Left hindlimb (tissue), 1 donor: ENCODE measurements at regions not wholly inside any gene's neighbourhood (a gene's known extent, or its start where the extent isn't known, plus 50 kb on each side); places are given as distances from the start of the nearest gene placed in this dataset.
"Not testable (repeated sequence)": the region's sequence is repeated elsewhere in the genome, so short reads cannot be mapped to it uniquely, and the experiment has no call there.

ENCODE experiments used
- DNase-seq: peaks from one replicate; pipeline ENCODE4 v3.0.0-alpha.2; 2018

DNA sequence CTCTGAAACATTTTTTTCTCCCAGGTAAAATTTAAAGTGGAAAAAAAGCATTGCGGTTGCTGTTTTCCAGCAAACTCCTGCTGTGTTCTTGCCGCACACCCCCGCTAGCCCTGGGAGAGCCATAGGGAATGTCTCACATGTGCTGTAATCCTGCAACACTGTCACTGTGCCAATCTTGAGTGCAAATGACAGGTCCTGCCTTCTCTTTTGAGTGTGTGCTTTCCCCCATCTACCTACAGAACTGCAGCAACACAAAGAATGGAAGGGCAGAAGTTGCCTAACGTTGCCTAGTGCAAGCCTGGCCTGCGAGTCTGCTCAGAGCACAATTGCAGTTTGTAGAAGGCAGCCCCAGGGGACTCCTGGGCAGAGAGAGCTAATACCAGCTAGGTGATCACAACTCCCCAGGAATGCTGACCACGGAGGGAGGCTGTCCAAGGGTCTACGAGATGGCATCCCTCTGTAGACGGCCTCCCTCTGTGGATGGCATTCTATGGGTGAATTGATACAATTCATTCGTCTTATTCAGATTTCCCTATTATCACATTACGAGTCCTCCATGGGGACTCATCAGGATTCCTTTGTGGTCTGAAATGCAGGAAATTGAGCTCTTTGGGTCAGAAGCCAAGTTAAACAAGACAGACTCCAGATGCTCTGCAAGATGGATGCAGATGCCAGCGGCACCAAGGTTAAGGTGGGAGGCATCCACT is 172.6 kb upstream of the S1PR3 start:
- DNase-seq: no peak

DNA sequence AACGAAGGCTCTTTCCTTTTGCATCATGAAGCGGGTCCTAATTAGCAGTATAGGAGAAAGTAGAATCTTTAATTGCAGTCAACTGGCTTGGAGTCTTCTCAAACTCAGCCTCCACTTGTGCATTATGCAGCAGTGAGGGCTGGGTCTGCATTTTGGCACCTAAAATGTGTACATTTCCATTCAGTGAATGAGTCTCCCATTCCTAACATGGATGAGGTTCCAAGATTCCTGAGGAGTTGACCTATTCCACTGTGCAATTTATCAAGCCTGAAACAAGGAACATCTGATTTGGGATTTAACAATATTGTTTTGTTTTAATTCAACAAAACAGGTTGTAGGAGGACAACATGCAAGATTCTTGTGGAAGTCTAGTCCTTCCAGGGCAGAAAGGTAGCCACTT is 171.8 kb upstream of the S1PR3 start:
- no peak for DNase-seq

DNA sequence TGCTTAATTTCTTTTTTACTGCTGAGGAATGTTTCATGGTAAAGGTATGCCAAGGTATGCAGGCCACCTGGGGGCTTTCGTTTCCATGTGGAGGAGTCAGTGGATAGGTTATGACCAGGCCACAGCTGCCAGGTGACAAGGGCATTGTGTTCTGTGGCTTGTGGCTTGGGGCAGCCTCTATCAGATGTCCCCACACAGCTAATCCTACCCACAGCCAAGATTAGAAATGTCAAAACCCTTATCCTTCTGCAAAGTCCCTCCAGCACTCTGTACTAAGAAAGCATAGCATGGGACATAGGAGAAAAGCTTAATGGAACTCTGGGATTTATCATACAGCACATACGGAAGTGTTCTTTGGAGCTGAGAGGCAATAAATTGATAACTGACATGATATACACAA is 171.2 kb upstream of the S1PR3 start:
- DNase-seq: no peak

DNA sequence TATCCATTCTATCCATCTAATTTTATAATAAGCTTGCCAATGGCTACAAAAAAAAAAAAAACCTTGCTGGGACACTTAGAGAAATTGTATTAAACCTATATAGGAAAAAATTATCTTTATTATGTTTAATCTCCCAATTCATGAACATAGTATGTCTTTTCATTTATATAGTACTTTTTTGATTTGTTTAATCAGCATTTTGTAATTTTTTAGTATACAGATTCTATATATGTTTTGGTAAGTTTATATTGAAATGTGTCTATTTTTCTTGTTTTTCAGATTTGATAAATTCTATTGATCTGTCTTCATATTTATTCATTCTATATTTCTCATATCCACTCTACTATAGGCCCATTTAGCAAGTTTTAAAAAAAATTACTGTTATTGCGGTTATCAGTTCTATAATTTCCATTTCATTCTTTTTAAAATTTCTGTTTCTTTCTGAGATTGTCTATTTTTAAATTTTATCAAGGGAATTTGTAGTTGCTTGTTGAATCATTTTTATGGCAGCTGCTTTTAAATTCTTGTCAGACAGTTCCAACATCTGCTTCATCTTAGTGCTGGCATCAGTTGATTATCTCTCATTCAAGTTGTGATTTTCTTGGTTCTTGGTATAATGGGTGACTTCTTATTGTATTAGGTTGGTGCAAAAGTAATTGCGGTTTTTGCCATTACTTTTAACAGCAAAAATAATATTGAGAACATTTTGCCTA is 170.1 kb upstream of the S1PR3 start:
- no peak for DNase-seq

DNA sequence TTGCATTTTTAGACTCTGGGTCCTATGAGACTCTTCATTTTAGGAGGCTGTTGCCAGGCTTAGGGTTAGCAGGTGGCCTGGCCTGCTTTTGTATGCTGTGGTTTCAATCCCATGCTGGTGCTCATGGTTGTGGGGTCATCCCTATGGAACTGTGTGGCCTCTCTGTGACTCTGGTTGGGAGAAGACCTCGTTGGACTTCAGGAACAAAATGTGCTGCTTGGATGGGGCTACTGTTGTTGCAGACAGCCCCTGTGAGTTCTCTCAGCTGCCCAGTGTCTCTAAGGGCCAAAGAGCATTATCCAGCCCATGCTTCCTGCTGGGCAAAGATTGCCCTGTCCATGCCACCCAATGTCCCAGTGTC is 169.5 kb upstream of the S1PR3 start:
- DNase-seq: no peak

DNA sequence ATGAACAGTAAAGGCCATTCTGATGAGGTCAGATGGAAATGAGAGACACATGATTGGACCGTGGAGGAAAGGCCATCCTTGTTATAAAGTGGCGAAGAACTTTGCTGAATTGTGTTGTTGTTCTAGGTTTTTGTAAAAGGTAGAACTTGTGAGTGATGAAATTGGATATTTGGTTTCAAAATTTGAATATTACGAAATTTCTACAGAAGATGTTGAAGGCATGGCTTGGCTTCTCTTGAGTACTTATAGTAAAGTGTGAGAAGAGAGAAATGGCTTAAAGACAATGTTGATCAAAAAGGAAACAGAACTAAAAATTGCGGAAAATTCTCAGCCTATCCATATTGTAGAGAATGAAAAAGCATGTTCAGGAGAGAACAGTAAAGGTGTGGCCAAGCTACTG is 166.6 kb upstream of the S1PR3 start:
- no peak for DNase-seq

DNA sequence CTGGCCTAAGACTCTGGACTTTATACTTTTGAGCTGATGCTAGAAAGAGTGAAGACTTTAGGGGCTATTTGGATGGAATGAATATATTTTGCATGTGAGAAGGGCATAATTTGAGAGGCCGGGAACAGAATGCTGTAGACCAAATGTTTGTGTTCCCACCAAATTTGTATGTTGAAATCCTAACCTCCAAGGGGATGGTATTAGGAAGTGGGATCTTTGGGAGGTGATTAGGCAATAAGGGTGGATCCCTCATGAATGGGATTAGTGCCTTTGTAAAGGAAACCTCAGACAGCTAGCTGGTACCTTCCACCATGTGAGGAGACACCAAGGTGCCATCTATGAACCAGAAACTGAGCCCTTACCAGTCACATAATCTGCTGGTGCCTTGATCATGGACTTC is 165.1 kb upstream of the S1PR3 start:
- DNase-seq: no peak

DNA sequence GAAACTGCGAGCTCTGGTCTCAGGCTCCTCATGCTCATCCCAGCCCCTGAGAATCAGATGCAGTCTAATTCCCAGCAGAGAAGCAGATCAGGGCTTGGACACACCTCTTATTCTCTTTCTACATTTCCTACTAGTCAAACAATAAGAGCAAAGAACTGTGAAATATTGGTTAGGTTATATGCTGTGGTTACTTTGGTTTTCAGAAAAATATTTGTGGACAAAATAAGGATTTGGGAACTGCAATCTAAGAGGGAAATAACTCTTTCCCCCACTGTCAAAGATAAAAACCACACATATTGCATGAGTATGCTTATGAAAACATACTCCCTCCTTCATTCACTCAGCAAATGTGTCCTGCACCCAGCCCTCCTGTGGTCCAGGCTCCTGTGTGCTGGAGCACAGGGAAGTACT is 164.5 kb upstream of the S1PR3 start:
- no peak for DNase-seq

DNA sequence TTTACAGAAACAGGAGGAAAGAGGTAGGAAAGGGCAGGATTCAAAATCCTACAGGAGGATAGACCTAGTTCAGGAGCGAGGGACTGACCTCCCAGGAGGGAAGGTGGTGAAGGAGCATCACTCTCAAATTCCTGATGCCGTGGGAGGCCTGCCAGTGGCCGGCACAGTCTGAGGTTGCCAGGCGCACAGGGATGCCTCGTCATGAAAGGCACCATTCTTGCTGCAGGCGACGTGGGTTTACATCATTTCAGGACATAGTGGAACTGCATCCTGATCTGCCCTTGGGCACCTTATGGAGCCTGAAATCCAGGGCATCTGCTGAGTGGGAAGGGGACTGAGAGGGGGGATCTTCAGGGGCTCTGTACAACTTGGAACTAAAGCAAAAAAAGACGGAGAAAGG is 163.2 kb upstream of the S1PR3 start:
- no peak for DNase-seq

DNA sequence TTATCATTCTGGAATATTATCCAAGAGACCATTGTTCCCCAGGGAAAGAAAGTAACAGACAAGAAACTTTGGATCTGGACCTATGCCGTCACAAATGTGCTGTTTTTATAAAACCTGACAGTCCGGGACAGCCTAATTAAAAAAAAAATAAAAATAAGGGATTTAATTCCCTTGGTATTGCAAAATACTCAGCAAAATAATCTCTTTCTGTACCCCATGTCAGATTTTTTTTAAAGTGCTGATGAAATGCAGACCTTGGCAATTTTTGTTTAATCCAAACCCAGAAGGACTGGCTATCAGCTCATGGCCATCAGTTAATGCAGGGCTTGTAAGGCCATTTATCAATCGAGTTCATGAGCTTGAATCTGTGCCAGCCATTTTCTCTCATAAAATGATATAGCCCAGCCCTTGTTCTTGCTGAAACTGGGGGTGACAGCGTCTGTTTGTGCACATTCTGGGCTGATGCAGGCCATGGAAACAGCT is 162.7 kb upstream of the S1PR3 start:
- no peak for DNase-seq

DNA sequence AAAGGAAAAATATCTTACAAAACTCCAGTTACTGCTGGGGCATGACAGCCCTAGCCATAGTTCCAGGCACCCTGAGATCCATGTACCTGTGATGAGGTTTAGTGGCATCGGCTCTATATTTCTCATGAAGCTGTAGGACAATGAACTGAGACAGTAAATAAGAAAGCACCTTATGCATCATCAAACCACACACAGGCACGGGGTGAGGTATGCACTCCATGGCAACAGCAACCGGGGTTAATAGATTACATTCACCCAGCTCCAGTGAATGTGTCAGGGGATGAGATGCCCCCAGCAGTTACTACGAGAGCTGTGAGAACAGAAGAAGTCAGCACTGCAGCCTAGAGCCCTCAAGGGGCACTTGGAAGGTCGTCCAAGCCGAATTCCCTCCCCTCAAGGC is 162.0 kb upstream of the S1PR3 start:
- no peak for DNase-seq

DNA sequence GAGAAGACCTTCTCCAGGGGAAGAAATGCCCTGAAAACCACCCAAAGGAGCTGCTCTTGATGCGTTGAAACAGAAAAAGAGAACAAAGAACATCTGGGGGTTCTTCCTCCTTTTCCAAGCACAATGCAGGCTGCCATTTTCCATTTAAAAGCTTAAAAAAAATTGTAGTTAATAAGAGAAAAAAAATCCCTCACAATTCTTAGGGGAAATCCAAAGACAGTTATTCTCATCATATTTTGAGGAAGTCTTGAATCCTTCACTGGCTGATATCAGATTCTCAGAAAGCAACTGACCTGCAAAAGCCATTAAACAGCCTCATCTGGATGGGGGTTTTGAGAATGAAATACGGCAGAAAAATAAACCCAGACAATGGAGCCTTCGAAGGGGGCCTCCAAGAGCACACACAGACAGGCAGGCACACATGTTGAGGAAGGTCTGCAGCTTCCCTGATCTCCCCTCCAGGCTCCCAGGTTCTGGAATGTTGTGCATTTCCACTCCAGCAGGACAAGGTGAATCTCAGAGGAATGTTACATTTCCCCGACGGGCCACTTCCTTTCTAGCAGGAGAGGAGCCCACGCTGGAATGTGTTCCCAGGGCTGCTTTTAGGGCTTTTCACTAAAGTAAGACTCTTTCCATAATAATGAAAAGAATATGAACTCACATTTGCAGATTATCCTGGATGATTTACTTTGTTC is 159.4 kb upstream of the S1PR3 start:
- DNase-seq: no peak

DNA sequence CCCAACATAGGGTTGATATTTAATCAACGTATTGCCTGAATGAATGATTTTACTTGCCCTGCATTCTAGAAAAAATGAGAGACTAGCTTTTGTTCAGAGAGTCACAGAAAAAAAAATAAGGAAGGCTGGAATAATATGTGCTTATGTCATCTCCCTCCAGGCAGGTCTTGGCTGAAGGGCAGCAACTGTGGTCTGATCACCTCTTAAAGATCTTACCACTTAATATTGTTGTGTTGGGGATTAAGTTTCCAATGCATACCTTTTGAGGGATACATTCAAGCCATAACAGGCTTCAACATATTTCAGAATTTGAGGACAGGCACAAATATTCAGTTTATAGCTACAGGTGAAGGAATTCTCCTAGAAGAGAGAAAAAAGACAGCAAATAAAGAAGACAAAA is 157.3 kb upstream of the S1PR3 start:
- no peak for DNase-seq

DNA sequence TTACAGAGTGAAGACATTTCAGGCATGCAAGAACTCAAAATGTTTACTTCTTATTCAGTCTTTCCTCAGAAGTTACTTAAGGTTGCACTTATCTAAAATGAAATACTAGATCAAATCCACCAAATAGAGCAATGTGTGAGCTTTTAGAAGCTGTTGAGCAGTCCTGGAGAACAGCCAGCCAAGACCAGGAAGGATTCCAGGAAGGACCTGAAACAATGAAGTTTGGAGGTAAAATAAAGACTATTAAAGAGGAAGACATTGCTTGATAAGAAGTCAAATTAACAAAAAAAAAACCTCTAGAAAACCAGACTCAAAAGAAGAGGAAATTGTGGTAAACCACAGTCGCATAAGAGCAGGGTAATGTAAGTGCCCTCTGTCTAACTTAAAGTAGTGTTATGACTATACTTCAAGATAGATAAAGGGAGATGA is 156.2 kb upstream of the S1PR3 start:
- no peak for DNase-seq

DNA sequence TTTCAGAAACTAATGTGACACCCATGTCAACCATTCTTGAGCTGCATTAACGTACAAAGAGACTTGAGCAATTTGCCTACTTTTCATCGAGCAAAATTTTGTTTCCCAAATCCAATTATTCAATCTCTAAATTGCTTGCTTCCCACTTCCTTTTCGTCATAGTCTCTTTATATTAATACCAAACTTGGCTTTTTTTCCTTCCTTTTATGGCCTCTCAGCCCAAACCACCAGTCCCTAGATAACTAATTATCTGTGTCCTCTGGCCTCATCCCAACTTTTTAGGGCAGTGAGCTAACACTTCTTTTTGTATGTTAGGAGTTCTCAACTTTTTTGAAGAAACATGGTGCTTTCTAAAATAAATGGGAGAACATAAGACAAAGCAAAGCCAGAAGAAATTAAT is 155.5 kb upstream of the S1PR3 start:
- DNase-seq: no peak

DNA sequence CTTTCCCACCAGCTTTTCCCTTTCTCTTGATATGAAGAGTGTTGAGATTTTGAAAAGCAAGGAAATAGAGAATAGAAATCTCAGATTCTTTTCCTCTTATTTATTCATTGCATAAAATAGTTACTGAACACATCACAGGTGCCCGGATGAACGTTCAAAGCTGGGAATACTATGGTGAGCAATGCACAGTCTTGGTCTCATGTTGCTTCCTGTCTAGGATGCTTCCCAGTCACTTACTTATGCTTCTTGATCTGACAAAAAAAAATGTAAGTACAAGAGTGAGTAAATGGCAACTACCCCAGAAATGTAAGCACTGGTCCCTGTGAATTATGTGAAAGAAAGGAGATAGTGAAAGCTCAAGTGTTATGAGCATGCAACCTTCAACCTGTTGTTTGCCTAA is 153.5 kb upstream of the S1PR3 start:
- DNase-seq: no peak

DNA sequence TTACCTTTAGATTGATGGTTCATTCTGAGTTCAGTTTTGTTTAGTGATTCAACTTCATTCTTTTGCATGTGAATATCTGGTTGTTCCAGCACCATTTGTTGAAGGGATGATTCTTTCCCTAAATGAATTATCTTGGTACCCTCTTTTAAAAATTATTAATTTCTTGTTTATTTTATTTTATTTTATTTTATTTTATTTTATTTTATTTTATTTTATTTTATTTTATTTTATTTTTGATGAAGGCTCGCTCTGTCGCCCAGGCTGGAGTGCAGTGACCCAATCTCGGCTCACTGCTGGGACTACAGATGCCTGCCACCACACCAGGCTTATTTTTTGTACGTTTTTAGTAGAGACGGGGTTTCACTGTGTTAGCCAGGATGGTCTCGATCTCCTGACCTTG is 141.4 kb upstream of the S1PR3 start:
- not testable (repeated sequence) for DNase-seq

DNA sequence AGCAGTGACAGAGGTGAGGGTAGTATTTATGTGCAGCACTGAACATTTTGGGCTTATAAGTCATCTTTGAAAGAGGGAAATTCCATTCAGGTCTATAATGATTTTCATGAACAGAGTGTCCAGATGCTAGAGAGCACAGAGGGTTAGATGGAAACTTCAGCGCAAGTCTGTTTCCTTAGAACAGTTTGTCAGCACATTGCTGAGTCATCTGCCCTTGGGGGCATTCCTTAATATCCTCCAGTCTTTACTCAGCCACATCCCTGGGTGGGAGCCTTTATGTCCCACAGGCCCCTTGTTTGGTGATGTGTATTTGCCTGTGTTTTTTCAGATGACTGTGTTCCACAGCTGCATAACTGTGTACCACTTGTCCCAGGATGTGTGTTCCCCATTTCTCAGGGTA is 138.5 kb upstream of the S1PR3 start:
- no peak for DNase-seq

DNA sequence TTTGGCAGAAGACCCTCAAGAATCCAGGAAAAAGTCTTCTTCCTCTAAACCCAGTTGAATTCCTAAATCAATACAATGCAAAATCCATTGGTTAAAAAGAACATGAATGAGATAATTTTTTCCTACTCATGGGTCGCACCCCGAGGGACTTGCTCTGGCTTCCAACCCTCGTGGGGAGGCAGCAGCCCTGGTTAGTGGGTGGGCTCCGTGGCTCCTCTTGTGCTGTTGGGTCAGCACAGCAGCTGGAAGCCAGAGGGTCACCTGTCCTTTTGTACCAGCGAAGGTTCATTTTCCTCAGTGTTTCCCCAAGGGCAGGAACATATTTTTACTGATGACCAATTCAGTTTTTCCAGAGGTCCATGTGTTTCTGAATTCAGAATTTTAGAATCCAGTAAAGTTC is 120.6 kb upstream of the S1PR3 start:
- DNase-seq: no peak

DNA sequence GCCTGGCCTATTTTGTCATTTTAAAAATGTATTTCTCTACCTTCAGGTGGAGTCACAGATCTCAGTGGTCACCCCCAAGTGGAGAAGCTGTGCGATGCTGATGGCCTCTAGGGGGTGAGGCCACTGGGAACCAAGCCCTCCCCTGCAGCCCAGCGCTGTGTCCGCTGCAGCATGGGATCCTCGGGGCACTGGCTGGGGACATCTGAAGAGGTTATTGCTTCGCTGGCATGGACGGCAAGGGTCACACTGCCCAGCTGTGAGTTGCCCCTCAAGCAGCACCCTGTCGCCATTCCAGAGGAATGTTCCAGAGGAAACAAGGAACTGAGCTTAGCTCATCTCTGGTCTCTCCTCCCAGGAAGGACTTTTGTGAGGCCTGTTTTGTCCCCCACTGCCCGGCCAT is 119.6 kb upstream of the S1PR3 start:
- DNase-seq: no peak

DNA sequence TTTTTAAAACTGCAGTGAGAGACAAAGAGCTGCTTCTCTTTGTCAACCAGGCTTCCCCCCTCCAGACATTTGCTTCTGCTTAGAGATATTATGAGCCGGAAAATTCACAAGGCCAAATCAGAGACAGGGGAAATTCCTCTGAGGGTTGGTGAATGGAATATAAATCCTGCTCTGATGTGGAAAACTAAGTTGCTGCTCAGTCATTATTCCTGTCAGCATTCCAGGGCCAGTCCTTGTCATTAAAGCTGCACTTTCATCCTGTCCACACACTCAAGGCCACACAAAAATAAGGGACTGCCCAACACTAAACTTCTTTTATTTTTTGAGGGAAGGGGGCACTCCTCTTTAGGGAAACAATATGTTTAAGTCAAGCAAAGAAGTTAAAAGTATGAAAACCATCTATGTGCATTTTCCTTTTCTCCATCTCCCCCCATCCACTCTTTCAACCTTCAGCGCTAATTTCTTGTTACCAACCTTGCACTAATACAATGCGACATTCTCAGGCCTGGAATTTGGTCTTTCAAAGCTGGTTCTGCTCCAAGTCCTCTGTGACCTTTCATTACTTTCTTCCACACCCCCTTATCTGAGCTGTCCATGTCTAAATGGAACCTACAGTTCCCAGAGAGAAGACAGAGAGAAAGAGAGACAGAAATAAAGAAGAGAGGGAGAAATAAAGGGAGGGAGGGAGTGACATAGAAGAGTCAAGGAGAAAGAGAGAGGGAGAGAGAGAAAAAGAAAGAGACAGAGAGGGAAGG is 118.9 kb upstream of the S1PR3 start:
- DNase-seq: no peak

DNA sequence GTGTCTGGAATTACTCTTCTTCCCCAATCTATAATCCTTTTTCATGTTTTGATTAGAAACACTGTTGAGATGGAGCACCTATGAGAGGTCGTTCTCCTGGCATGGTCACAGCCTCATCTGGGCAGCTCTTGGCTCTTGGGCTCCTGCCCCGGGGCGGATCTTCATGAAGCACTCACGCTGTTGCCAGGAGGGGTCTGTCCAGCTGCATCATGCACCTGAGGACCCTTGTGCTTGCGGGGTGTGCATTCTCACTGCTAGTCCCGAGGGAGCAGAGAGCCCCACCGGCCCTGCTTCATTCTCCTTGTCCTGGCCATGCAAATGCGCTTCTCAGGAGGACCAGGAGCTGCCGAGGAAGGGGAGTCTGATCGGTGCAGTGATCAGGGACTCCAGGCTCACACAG is 117.6 kb upstream of the S1PR3 start:
- DNase-seq: no peak

DNA sequence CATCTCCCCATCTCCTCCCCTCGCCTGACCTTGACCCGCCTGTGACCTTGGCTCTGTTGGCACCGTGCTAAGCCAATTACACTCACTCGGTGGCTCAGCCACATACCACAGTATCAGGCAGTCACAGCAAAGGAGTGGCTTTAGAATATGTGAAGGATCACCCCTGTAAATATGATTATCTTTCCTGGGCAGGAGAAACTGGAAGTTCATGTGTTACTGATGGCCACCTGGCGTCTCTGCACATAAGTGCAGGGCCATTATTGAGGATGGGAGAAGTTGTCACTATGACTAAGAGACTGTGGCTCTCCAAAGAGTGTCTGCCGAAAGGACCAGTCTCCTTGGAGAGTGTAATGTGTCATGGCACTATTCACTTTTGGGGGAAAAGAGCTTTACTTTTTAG is 116.9 kb upstream of the S1PR3 start:
- DNase-seq: no peak
